Inflammatory macrophage treated with lipopolysaccharide for 4 hours (primary cell): ENCODE measurements at regions not wholly inside any gene's neighbourhood (a gene's known extent, or its start where the extent isn't known, plus 50 kb on each side); places are given as distances from the start of the nearest gene placed in this dataset.
"Not testable (repeated sequence)": the region's sequence is repeated elsewhere in the genome, so short reads cannot be mapped to it uniquely, and the experiment has no call there.

Source experiments
- DNase-seq: peaks from one replicate; pipeline ENCODE4 v3.0.0-alpha.2; 2020

DNA sequence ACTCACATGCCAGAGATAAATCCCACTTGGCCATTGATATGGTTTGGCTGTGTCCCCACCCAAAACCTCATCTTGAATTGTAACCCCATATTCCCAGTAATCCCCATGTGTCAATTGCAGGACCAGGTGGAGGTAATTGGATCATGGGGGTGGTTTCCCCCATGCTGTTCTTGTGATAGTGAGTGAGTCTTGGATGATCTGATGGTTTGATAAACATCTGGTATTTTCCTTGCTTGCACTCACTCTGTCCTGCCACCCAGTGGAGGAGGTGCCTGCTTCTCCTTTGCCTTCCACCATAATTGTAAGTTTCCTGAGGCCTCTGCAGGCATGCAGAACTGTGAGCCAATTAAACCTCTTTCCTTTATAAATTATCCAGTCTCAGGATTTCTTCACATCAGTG, 50.4 kb upstream of the B3GAT2 start:
- not testable (repeated sequence) for DNase-seq

GRCh38 chr6:71011871-71012371, 55.1 kb upstream of the B3GAT2 start:
- DNase-seq, result no peak

GRCh38 chr6:71012866-71013469, 56.1 kb upstream of the B3GAT2 start:
- DNase-seq, result peak; percentile 51

- peak; percentile 22 for DNase-seq
Measured at GRCh38 chr6:71015392-71015791, 58.5 kb upstream of the B3GAT2 start.

GRCh38 chr6:71028236-71028876, 71.5 kb upstream of the B3GAT2 start:
- no peak for DNase-seq

DNA sequence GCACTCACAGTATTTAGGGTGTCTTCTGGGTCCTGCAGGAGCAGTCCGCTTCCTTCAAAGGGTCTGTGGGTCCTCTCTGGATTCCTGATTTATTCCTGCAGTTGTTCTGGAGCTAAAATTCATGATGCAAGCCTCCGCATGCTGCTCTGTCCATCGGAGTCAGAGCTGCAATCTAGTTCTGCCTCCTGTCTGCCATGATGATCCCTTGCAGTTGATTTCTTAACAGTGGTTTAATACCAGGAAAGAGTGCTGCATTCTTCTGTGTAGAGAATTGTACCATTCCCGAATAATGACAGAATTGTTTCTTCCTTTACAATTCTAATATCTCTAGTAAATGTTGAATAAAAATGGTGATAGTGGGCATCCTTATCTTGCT, 72.0 kb upstream of the B3GAT2 start:
- no peak for DNase-seq

- no peak for DNase-seq
Measured at GRCh38 chr6:71029555-71029954, 72.7 kb upstream of the B3GAT2 start.

- no peak for DNase-seq
Measured at GRCh38 chr6:71031912-71032311, 75.1 kb upstream of the B3GAT2 start.

- no peak for DNase-seq
Measured at GRCh38 chr6:71033171-71033570, 76.3 kb upstream of the B3GAT2 start.

GRCh38 chr6:71033890-71034289, 77.0 kb upstream of the B3GAT2 start:
- DNase-seq, result no peak

- DNase-seq, result no peak
Measured at GRCh38 chr6:71034563-71035345, 77.9 kb upstream of the B3GAT2 start.

DNA sequence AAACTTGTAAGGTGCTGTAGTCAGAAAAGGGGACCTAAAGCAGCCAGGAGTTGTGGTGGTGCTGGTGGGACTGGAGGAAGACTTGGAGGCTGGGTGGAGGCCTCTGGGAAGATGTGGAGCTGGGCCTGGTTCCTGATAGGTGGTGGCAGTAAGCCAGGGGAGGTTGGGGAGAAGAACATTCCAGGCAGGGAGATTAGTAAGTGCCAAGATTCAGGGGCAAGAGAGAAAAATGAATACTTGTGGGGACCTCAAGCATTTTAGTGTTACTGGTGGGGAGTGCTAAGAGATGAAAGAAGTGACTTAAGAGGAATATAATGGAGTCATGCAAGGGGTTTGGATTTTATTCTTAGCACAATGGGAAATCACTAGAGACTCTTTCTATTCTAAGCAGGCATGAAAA, 79.0 kb upstream of the B3GAT2 start:
- no peak for DNase-seq

GRCh38 chr6:71038711-71039344, 82.0 kb upstream of the B3GAT2 start:
- no peak for DNase-seq

DNA sequence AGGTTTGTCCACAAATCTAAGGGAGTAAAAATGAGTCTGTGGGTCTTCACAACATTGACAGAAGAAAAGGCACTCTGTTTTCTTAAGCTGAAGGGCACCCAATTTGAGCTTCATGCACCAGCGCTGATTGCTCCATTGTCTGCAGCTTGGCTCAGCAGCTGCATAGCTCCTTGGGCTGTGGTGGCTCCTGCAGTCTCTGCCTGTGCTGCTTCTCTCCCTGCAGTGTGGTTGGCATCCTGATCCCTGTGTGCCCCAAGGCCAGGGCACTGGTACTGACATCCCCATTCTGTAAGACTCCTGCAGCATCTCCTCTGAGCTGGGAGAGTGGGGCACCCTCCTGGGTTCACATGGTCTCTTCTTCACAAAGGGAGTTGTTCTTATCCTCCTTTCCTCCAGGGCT, 83.2 kb upstream of the B3GAT2 start:
- no peak for DNase-seq

DNA sequence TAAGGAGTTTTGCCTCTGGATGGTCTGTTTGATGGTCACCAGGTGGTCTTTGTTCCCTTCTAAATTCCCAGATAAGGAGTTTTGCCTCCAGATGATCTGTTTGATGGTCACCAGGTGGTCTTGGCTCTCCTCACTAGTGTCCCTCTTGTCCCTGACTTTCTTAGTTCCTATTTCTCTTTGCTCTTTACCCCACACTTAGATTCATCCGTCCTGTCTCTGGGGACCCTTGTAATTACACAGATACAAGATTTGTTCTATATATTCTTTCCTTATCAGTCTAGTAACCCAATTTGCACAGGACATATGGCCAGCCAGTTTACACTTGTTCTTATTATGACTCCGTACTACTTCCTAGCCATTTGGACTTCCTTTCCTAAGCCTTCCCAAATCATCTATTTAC, 84.0 kb upstream of the B3GAT2 start:
- no peak for DNase-seq

DNA sequence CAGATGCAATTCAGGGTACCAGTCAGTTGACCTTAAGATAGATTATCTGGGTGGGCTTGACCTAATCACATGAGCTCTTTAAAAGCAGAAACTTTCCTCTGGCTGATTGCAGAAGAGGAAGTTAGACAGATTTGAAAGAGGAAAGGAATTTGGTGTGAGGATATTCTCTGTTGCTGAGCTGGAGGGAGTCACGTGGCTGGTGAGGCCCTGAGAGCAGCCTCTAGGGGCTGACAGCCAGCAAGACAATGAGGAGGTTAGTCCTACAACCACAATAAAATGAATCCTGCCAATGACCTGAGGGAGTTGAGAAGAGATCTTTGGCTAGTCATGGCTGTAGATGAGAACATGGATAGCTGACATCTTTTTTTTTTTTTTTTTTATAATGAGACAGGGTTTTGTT, 87.0 kb upstream of the B3GAT2 start:
- DNase-seq, result peak; percentile 36

DNA sequence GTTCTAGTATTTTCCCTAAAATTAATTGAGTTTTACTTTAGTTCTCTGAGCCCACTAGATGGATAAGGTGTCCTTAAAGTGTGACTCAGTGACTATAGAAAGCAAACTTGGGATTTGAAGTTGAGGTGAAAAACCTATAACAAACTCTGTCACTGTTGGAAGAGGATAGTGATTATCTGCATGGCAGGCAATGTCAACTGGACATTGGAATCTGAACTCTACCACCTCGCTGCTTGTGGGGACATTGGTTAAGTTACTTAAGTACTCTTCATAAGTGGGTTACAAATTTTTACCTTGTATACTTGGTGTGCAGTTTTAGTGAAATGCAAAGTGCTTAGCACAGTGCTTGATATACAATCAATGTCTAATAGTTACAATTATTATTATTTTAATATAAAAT, 87.9 kb upstream of the B3GAT2 start:
- DNase-seq, result no peak

DNA sequence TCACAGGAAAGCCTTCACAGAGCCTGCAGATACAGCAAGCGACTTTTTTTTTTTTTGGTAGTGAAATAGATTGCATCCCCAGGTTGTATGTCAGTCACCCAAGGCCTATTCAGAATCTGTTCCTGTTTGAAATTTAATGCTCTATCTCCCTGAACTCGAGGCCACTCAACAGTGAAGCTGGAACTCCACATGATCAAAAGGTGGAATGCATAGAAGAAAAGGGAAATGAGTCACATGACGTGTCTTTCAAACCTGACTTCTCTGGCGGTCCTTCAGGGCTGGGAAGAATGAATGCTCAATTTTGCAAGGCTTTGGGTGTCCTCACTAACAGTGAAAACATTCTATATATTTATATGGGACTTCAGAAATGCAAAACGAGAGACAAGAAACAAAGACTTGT, 88.4 kb upstream of the B3GAT2 start:
- DNase-seq, result no peak

DNA sequence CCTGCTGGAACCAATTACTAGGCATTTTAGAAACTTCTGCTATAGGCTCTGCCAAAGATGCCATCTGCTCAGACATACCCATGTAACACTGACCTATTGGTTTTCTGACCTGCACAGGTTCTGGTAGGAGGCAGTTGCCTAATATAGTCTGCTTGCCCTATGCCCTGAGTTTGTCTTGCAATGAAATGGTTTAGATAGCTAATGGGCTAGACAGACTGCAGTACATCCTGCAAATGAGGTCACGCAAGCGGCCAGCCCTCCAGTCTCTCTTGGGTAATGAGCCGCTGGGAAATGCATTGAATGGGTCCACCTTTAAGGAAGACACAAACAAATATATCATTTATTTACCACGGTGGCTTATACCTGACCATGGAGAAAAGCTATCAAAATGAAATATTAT, 90.6 kb upstream of the B3GAT2 start:
- DNase-seq, result no peak

DNA sequence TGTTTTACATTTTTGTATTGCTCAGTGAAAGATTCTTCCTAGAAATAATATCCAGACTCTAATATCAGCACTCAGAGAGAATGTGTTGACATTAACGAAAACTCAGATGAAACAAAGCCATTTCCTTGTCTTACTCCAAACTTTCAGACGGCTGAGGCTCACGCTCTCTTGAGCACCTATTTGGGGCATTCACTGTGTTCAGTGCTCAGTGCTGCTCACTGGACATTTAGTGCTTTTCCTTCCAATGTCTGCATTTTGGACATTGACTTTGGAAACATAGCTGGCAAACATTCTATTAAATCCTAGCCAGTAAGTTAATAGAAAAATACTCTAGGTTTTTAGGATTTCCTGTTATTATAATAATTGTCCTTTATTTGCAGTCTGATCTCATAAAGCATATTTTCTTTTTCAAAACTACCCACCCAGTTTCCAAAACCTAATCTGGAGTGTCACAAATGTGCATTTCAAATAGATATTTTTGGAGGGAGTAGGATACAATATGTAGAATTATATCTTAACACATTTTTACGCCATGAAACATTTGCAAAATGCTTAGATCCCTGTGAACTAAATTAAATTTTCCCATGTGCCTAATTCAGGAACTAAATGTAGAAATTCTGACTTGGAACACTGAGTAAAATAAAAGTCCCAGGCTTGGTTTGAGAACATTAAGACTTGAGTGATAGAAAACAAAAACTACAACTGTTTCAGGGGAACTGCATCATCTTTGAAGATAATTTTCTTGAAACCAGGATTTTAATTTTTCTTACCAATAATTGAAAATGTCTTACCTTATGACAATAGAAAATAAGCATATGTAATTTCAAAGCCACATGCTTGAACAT, 91.7 kb upstream of the B3GAT2 start:
- no peak for DNase-seq

- DNase-seq, result no peak
Measured at GRCh38 chr6:71049198-71049770, 92.4 kb upstream of the B3GAT2 start.

GRCh38 chr6:71053475-71053874, 96.6 kb upstream of the B3GAT2 start:
- no peak for DNase-seq
